HEK293 (cell line): ENCODE measurements at regions not wholly inside any gene's neighbourhood (a gene's known extent, or its start where the extent isn't known, plus 50 kb on each side); places are given as distances from the start of the nearest gene placed in this dataset.

ENCODE experiments used
- CTCF ChIA-PET: fragments of 350-600 bp; formaldehyde crosslinking; extraction: SDS; loops from one replicate; lab custom pipeline; 2021; ENCODE audit warnings: antibody characterized with exemption; lab: Yijun Ruan, JAX
- POLR2A ChIA-PET: fragments of 300-600 bp; formaldehyde crosslinking; extraction: SDS; loops from one replicate; lab custom pipeline; 2020; ENCODE audit warnings: antibody characterized with exemption, inconsistent platforms; lab: Yijun Ruan, JAX
- H3K27ac ChIP-seq: fragments of 200-500 bp; sonication (Bioruptor generic); 2 replicates; pipeline ENCODE4 v1.5.1; 2014; ENCODE audit warnings: low read depth, low read length, control low read depth, inconsistent platforms; ENCODE audit errors: extremely low read depth
- H3K36me3 ChIP-seq, 2 experiments: fragments of 200-500 bp in 1 of 2; sonication (Bioruptor generic) in 1 of 2; 1 replicate in 1 of 2; 2 replicates in 1 of 2; pipeline ENCODE4 v1.5.1; 2014 to 2017; ENCODE audit warnings: inconsistent platforms in 2 of 2, low read length in 2 of 2; ENCODE audit not compliant: control insufficient read depth in 2 of 2, insufficient read depth in 1 of 2
- H3K4me1 ChIP-seq: fragments of 200-500 bp; sonication (Bioruptor generic); 2 replicates; pipeline ENCODE4 v1.5.1; 2014; ENCODE audit warnings: mild to moderate bottlenecking, low read length, inconsistent platforms; ENCODE audit not compliant: control insufficient read depth, insufficient read depth
- H3K4me3 ChIP-seq: 2 replicates; pipeline ENCODE4 v1.5.1; 2011; ENCODE audit warnings: low read depth, mild to moderate bottlenecking, control low read depth, low read length, moderate library complexity
- H3K9me3 ChIP-seq: fragments of 200-500 bp; sonication (Bioruptor generic); 2 replicates; pipeline ENCODE4 v1.5.1; 2014; ENCODE audit warnings: low read depth, low read length, inconsistent platforms; ENCODE audit not compliant: control insufficient read depth, insufficient read depth
- AEBP2 ChIP-seq: fragments of 450-650 bp; formaldehyde crosslinking; IDR thresholded peaks from 2 replicates; pipeline ENCODE4 v1.5.1; 2016; ENCODE audit warnings: missing biosample characterization, missing genetic modification characterization, borderline replicate concordance
- BCL6B ChIP-seq: fragments of 450-650 bp; formaldehyde crosslinking; IDR thresholded peaks from 2 replicates; pipeline ENCODE4 v1.5.1; 2017; ENCODE audit warnings: missing biosample characterization, missing genetic modification characterization
- GLIS2 ChIP-seq: fragments of 450-650 bp; formaldehyde crosslinking; IDR thresholded peaks from 2 replicates; pipeline ENCODE4 v1.5.1; 2016; ENCODE audit warnings: missing biosample characterization, missing genetic modification characterization
- KLF16 ChIP-seq: fragments of 450-650 bp; formaldehyde crosslinking; IDR thresholded peaks from 2 replicates; pipeline ENCODE4 v1.5.1; 2017; ENCODE audit warnings: missing biosample characterization, missing genetic modification characterization
- MYNN ChIP-seq: fragments of 450-650 bp; formaldehyde crosslinking; IDR thresholded peaks from 2 replicates; pipeline ENCODE4 v1.5.1; 2016; ENCODE audit warnings: missing biosample characterization, missing genetic modification characterization, borderline replicate concordance
- SCRT1 ChIP-seq: fragments of 450-650 bp; formaldehyde crosslinking; IDR thresholded peaks from 2 replicates; pipeline ENCODE4 v1.5.1; 2016; ENCODE audit warnings: missing biosample characterization, missing genetic modification characterization, borderline replicate concordance
- SP7 ChIP-seq: fragments of 450-650 bp; formaldehyde crosslinking; IDR thresholded peaks from 2 replicates; pipeline ENCODE4 v1.5.1; 2016; ENCODE audit warnings: missing biosample characterization, missing genetic modification characterization
- TCF7L2 ChIP-seq: IDR thresholded peaks from 2 replicates; pipeline ENCODE4 v1.6.1; 2011; ENCODE audit warnings: low read depth, mild to moderate bottlenecking, inconsistent platforms, low read length, moderate library complexity, borderline replicate concordance
- TSHZ1 ChIP-seq: fragments of 450-650 bp; formaldehyde crosslinking; IDR thresholded peaks from 2 replicates; pipeline ENCODE4 v1.5.1; 2016; ENCODE audit warnings: missing biosample characterization, missing genetic modification characterization, borderline replicate concordance
- WT1 ChIP-seq: fragments of 450-650 bp; formaldehyde crosslinking; IDR thresholded peaks from 2 replicates; pipeline ENCODE4 v1.5.1; 2016; ENCODE audit warnings: missing biosample characterization, missing genetic modification characterization
- ZBTB21 ChIP-seq: fragments of 450-650 bp; formaldehyde crosslinking; IDR thresholded peaks from 2 replicates; pipeline ENCODE4 v1.5.1; 2017; ENCODE audit warnings: missing biosample characterization, missing genetic modification characterization
- ZBTB26 ChIP-seq: fragments of 450-650 bp; formaldehyde crosslinking; optimal IDR thresholded peaks from 2 replicates; pipeline ENCODE3; 2016; ENCODE audit warnings: missing biosample characterization, mild to moderate bottlenecking, missing genetic modification characterization
- ZFHX2 ChIP-seq: fragments of 450-650 bp; formaldehyde crosslinking; conservative IDR thresholded peaks from 2 replicates; pipeline ENCODE4 v1.5.1; 2016; ENCODE audit warnings: missing biosample characterization, missing genetic modification characterization
- ZNF214 ChIP-seq: fragments of 450-650 bp; formaldehyde crosslinking; IDR thresholded peaks from 2 replicates; pipeline ENCODE4 v1.5.1; 2017; ENCODE audit warnings: missing biosample characterization, mild to moderate bottlenecking, missing genetic modification characterization, borderline replicate concordance
- ZNF311 ChIP-seq: fragments of 450-650 bp; formaldehyde crosslinking; IDR thresholded peaks from 2 replicates; pipeline ENCODE4 v1.5.1; 2017; ENCODE audit warnings: missing biosample characterization, missing genetic modification characterization, borderline replicate concordance
- ZNF341 ChIP-seq: fragments of 450-650 bp; formaldehyde crosslinking; IDR thresholded peaks from 2 replicates; pipeline ENCODE4; 2016; ENCODE audit warnings: low read depth, missing biosample characterization, missing genetic modification characterization
- ZNF350 ChIP-seq: fragments of 450-650 bp; formaldehyde crosslinking; IDR thresholded peaks from 2 replicates; pipeline ENCODE4 v1.5.0; 2017; ENCODE audit warnings: missing biosample characterization, mild to moderate bottlenecking, missing genetic modification characterization
- ZNF362 ChIP-seq: fragments of 450-650 bp; formaldehyde crosslinking; IDR thresholded peaks from 2 replicates; pipeline ENCODE4 v1.5.1; 2016; ENCODE audit warnings: missing biosample characterization, missing genetic modification characterization
- ZNF423 ChIP-seq: fragments of 450-650 bp; formaldehyde crosslinking; IDR thresholded peaks from 2 replicates; pipeline ENCODE4 v1.5.1; 2016; ENCODE audit warnings: missing biosample characterization, missing genetic modification characterization
- ZNF510 ChIP-seq: fragments of 450-650 bp; formaldehyde crosslinking; IDR thresholded peaks from 2 replicates; pipeline ENCODE4 v1.5.1; 2018; ENCODE audit warnings: mild to moderate bottlenecking, missing genetic modification characterization, missing biosample characterization; ENCODE audit not compliant: insufficient replicate concordance
- ZNF530 ChIP-seq: fragments of 450-650 bp; formaldehyde crosslinking; IDR thresholded peaks from 2 replicates; pipeline ENCODE4 v1.5.1; 2016; ENCODE audit warnings: low read depth, missing biosample characterization, missing genetic modification characterization
- ZNF549 ChIP-seq: fragments of 450-650 bp; IDR thresholded peaks from 2 replicates; pipeline ENCODE4 v1.5.1; 2018; ENCODE audit warnings: missing biosample characterization, missing genetic modification characterization, mild to moderate bottlenecking, inconsistent platforms, moderate library complexity
- ZNF555 ChIP-seq: fragments of 450-650 bp; formaldehyde crosslinking; conservative IDR thresholded peaks from 2 replicates; pipeline ENCODE4 v1.5.1; 2017; ENCODE audit warnings: missing biosample characterization, mild to moderate bottlenecking, missing genetic modification characterization, inconsistent platforms
- ZNF610 ChIP-seq: fragments of 450-650 bp; formaldehyde crosslinking; IDR thresholded peaks from 2 replicates; pipeline ENCODE4 v1.5.1; 2016; ENCODE audit warnings: missing biosample characterization, missing genetic modification characterization, borderline replicate concordance
- ZNF701 ChIP-seq: fragments of 450-650 bp; formaldehyde crosslinking; IDR thresholded peaks from 2 replicates; pipeline ENCODE4 v1.5.1; 2016; ENCODE audit warnings: missing biosample characterization, missing genetic modification characterization
- ZNF785 ChIP-seq: fragments of 450-650 bp; formaldehyde crosslinking; IDR thresholded peaks from 2 replicates; pipeline ENCODE4 v1.5.1; 2016; ENCODE audit warnings: missing biosample characterization, missing genetic modification characterization
- ZSCAN16 ChIP-seq: fragments of 450-650 bp; formaldehyde crosslinking; IDR thresholded peaks from 2 replicates; pipeline ENCODE4 v1.5.1; 2016; ENCODE audit warnings: missing biosample characterization, missing genetic modification characterization

- no peaks in the 10 kb centered on the region for H3K36me3 ChIP-seq
- no peak for TF ChIP-seq MYNN (tag by site-specific recombination)
- no peak for TF ChIP-seq SCRT1
- no peak for TF ChIP-seq ZNF530
- no peak for TF ChIP-seq ZNF214 (tag by site-specific recombination)
- TF ChIP-seq TSHZ1 (tag by site-specific recombination), result no peak
- no peak for TF ChIP-seq ZBTB26 (tag by site-specific recombination)
- no peak for TF ChIP-seq ZNF423 (tag by site-specific recombination)
- TF ChIP-seq ZNF549, result no peak
- TF ChIP-seq ZNF701 (tag by site-specific recombination), result no peak
- TF ChIP-seq ZNF311 (tag by site-specific recombination), result no peak
- TF ChIP-seq GLIS2 (tag by site-specific recombination), result no peak
- no peak for TF ChIP-seq BCL6B (tag by site-specific recombination)
- TF ChIP-seq WT1 (tag by site-specific recombination), result no peak
- TF ChIP-seq TCF7L2, result no peak
- no peak for TF ChIP-seq ZNF510 (tag by site-specific recombination)
- no peak for TF ChIP-seq ZNF555 (tag by site-specific recombination)
- no peak for TF ChIP-seq AEBP2
- TF ChIP-seq ZBTB21 (tag by site-specific recombination), result no peak
- no peak for TF ChIP-seq ZFHX2 (tag by site-specific recombination)
- TF ChIP-seq, all 188 proteins: peak for 0
- ChIA-PET CTCF (no interaction called here), POLR2A (no interaction called here)
- no peaks in the 10 kb centered on the region for H3K4me1 ChIP-seq
- no peaks in the 10 kb centered on the region for H3K9me3 ChIP-seq
- no peak overlapping the region for H3K27ac ChIP-seq
- H3K4me3 ChIP-seq, result no peak overlapping the region
These were observed 156.9 kb upstream of the DCC start for GRCh38 chr18:52183107-52183506.

GRCh38 chr18:52190195-52190594 lies 149.8 kb upstream of the DCC start:
- POLR2A ChIA-PET, result no interaction called here
- CTCF ChIA-PET, result interaction anchor here (0.5 kb wide), 1 partner anchor 364 kb away, joined by 5 read pairs; no protein-coding TSS in a partner anchor
- no peaks in the 10 kb centered on the region for H3K9me3 ChIP-seq
- H3K27ac ChIP-seq, result no peak overlapping the region
- no peaks in the 10 kb centered on the region for H3K4me1 ChIP-seq
- no peaks in the 10 kb centered on the region for H3K36me3 ChIP-seq
- H3K4me3 ChIP-seq, result no peak overlapping the region
- no peak for TF ChIP-seq AEBP2
- TF ChIP-seq ZNF341 (tag by site-specific recombination), result no peak
- TF ChIP-seq KLF16 (tag by site-specific recombination), result no peak
- TF ChIP-seq ZNF785, result no peak
- TF ChIP-seq SP7 (tag by site-specific recombination), result no peak
- TF ChIP-seq ZSCAN16 (tag by site-specific recombination), result no peak
- no peak for TF ChIP-seq ZNF610
- no peak for TF ChIP-seq ZNF350 (tag by site-specific recombination)
- TF ChIP-seq ZNF362 (tag by site-specific recombination), result no peak
- TF ChIP-seq ZNF549, result no peak
